GM23338 (cell line): ENCODE measurements at regions not wholly inside any gene's neighbourhood (a gene's known extent, or its start where the extent isn't known, plus 50 kb on each side); places are given as distances from the start of the nearest gene placed in this dataset.

Experiments
- ATAC-seq: fragments of 200-7000 bp; cut with Tn5 transposase; 3 replicates; pipeline ENCODE4 v1.9.1; 2020
- DNase-seq: peaks from one replicate; pipeline ENCODE4 v3.0.0-alpha.2; 2015; ENCODE audit warnings: low spot score
- H2AFZ ChIP-seq: fragments of 200-600 bp; sonication (generic); 2 replicates; pipeline ENCODE4 v1.8.0; 2016; ENCODE audit warnings: antibody characterized with exemption, mild to moderate bottlenecking, moderate library complexity
- H3F3A ChIP-seq: fragments of 200-600 bp; sonication (generic); replicated peaks from 2 replicates; pipeline ENCODE4 v1.8.0; 2017; ENCODE audit warnings: antibody characterized with exemption, mixed run types, low read depth
- H3K27ac ChIP-seq: fragments of 200-600 bp; sonication (generic); 2 replicates; pipeline ENCODE4 v1.6.1; 2016; ENCODE audit warnings: low read depth
- H3K27me3 ChIP-seq: fragments of 200-600 bp; sonication (generic); 2 replicates; pipeline ENCODE4 v1.8.0; 2016; ENCODE audit warnings: mild to moderate bottlenecking, mixed run types, moderate library complexity; ENCODE audit not compliant: insufficient read depth
- H3K36me3 ChIP-seq: fragments of 200-600 bp; sonication (generic); 2 replicates; pipeline ENCODE4 v1.8.0; 2016; ENCODE audit warnings: mild to moderate bottlenecking; ENCODE audit not compliant: insufficient read depth
- H3K4me1 ChIP-seq: fragments of 200-600 bp; sonication (generic); 2 replicates; pipeline ENCODE4 v1.8.0; 2016; ENCODE audit warnings: mild to moderate bottlenecking, moderate library complexity; ENCODE audit not compliant: insufficient read depth
- H3K4me2 ChIP-seq: fragments of 200-600 bp; sonication (generic); 2 replicates; pipeline ENCODE4 v1.7.1; 2017; ENCODE audit warnings: mixed run types
- H3K4me3 ChIP-seq: fragments of 200-600 bp; sonication (generic); 2 replicates; pipeline ENCODE4 v1.6.1; 2016; ENCODE audit warnings: mixed run types
- H3K79me2 ChIP-seq: fragments of 200-600 bp; sonication (generic); replicated peaks from 2 replicates; pipeline ENCODE4 v1.8.0; 2017; ENCODE audit warnings: mild to moderate bottlenecking; ENCODE audit not compliant: insufficient read depth
- H3K9me2 ChIP-seq: fragments of 200-600 bp; sonication (generic); 2 replicates; pipeline ENCODE4 v1.8.0; 2017; ENCODE audit not compliant: insufficient read depth
- H4K20me1 ChIP-seq: fragments of 200-600 bp; sonication (generic); replicated peaks from 2 replicates; pipeline ENCODE4 v1.8.0; 2017; ENCODE audit warnings: mild to moderate bottlenecking; ENCODE audit not compliant: insufficient read depth
- H3K27ac Mint-ChIP-seq: 2 replicates; pipeline ENCODE4 v1.8.0; 2020; ENCODE audit warnings: inconsistent platforms, mild to moderate bottlenecking, moderate library complexity, mixed read lengths
- H3K27me3 Mint-ChIP-seq: 3 replicates; pipeline ENCODE4 v1.8.0; 2022; ENCODE audit warnings: low read depth, mild to moderate bottlenecking, moderate library complexity, mixed read lengths, inconsistent platforms; ENCODE audit not compliant: insufficient read depth, poor library complexity
- H3K36me3 Mint-ChIP-seq: 3 replicates; pipeline ENCODE4 v1.8.0; 2021; ENCODE audit warnings: low read depth, mild to moderate bottlenecking, inconsistent platforms, moderate library complexity, mixed read lengths
- H3K4me1 Mint-ChIP-seq: 3 replicates; pipeline ENCODE4 v1.8.0; 2020; ENCODE audit warnings: mild to moderate bottlenecking, inconsistent platforms, mixed read lengths
- H3K4me3 Mint-ChIP-seq: 3 replicates; pipeline ENCODE4 v1.8.0; 2021; ENCODE audit warnings: moderate library complexity, mild to moderate bottlenecking, inconsistent platforms, mixed read lengths
- H3K9me3 Mint-ChIP-seq: 3 replicates; pipeline ENCODE4 v1.8.0; 2020; ENCODE audit warnings: moderate library complexity, mild to moderate bottlenecking, inconsistent platforms, mixed read lengths
- CREB1 ChIP-seq: fragments of 250-450 bp; sonication (Bioruptor Pico); IDR thresholded peaks from 2 replicates; pipeline ENCODE4 v1.5.0; 2020; ENCODE audit warnings: low read depth, mild to moderate bottlenecking, moderate library complexity
- EZH2 ChIP-seq: fragments of 200-600 bp; sonication (generic); IDR thresholded peaks from one replicate; pipeline ENCODE4 v1.8.0; 2017; ENCODE audit warnings: antibody characterized with exemption, mild to moderate bottlenecking, low read depth; ENCODE audit not compliant: unreplicated experiment
- NANOG ChIP-seq: IDR thresholded peaks from 2 replicates; pipeline ENCODE4 v1.6.1; 2016; ENCODE audit warnings: antibody characterized with exemption, borderline replicate concordance
- POLR2AphosphoS5 ChIP-seq: IDR thresholded peaks from 2 replicates; pipeline ENCODE4 v1.6.1; 2016; ENCODE audit warnings: antibody characterized with exemption, low read depth
- ZNF114 ChIP-seq: fragments of 250-450 bp; sonication (Bioruptor Pico); IDR thresholded peaks from 2 replicates; pipeline ENCODE4 v1.5.0; 2020; ENCODE audit warnings: mild to moderate bottlenecking, moderate library complexity
- TF ChIP-seq, protein P1 (sequence below): IDR thresholded peaks from one replicate; pipeline ENCODE4 v1.6.1; 2018; ENCODE audit warnings: antibody characterized with exemption; ENCODE audit not compliant: unreplicated experiment
- TF ChIP-seq, protein P2 (sequence below): fragments of 250-450 bp; sonication (Bioruptor Pico); IDR thresholded peaks from 2 replicates; pipeline ENCODE4 v1.5.0; 2020; ENCODE audit warnings: mild to moderate bottlenecking, moderate library complexity

DNA sequence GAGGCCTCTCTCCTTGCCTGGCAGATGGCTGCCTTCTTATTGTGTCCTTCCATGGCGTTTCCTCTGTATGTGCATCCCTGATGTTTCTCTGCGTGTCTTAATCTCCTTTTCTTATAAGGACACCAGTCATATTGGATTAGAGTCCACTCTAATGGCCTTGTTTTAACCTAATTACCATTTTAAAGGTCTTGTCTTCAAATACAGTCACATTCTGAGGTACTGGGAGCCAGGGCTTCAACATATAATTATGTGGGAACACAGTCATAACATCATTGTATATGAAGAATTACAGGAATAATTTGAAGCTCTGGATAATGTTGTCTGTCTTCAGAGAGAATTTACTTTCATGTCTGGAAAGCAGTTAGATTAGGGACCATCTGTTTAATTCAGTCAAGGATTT is 56.4 kb upstream of the PTGFR start (continued):
- TF ChIP-seq, protein P1, sequence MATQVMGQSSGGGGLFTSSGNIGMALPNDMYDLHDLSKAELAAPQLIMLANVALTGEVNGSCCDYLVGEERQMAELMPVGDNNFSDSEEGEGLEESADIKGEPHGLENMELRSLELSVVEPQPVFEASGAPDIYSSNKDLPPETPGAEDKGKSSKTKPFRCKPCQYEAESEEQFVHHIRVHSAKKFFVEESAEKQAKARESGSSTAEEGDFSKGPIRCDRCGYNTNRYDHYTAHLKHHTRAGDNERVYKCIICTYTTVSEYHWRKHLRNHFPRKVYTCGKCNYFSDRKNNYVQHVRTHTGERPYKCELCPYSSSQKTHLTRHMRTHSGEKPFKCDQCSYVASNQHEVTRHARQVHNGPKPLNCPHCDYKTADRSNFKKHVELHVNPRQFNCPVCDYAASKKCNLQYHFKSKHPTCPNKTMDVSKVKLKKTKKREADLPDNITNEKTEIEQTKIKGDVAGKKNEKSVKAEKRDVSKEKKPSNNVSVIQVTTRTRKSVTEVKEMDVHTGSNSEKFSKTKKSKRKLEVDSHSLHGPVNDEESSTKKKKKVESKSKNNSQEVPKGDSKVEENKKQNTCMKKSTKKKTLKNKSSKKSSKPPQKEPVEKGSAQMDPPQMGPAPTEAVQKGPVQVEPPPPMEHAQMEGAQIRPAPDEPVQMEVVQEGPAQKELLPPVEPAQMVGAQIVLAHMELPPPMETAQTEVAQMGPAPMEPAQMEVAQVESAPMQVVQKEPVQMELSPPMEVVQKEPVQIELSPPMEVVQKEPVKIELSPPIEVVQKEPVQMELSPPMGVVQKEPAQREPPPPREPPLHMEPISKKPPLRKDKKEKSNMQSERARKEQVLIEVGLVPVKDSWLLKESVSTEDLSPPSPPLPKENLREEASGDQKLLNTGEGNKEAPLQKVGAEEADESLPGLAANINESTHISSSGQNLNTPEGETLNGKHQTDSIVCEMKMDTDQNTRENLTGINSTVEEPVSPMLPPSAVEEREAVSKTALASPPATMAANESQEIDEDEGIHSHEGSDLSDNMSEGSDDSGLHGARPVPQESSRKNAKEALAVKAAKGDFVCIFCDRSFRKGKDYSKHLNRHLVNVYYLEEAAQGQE, result no peak
- no peak for TF ChIP-seq EZH2

DNA sequence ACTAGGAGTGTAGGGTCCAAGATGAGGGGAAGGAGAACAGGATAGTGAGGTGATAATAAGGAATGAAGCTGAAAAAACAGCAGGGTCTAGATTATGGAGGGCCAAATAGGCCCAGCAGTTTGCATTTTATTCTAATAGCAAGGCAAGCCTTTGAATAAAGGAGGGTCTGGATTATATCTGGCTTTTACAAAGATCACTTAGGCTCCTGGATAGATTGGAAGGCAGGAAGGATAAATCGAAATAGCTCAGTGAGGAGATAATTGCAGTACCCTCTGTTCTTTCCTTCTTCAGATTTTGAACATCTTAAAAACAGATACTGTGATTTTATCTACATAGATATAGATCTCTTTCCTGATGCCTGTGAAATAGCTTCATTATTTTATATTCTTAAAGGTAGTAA is 53.8 kb upstream of the PTGFR start:
- no peak overlapping the region for H3K4me3 ChIP-seq
- Mint-ChIP-seq H3K4me1 (peaks cover 9% of the 10 kb centered on the region), H3K9me3 (peaks cover 3% of the 10 kb centered on the region; the same call in 2 of the 3 replicates), H3K27ac (peak overlapping the region; percentile 32; the same call in 1 of the 2 replicates), H3K36me3 (no peaks in the 10 kb centered on the region; the same call in 2 of the 3 replicates), H3K4me3 (no peak overlapping the region), H3K27me3 (no peaks in the 10 kb centered on the region)
- no peak overlapping the region for H2AFZ ChIP-seq
- H3K4me2 ChIP-seq, result 0 out of 2 replicates have a peak overlapping the region, but pooled peaks have one; percentile 10
- no peaks in the 10 kb centered on the region; the same call in 1 of the 2 replicates for H3K9me2 ChIP-seq
- TF ChIP-seq ZNF114 (CRISPR knock-in tag) (no peak), NANOG (no peak), CREB1 (no peak), POLR2AphosphoS5 (no peak)
- TF ChIP-seq, protein P2, sequence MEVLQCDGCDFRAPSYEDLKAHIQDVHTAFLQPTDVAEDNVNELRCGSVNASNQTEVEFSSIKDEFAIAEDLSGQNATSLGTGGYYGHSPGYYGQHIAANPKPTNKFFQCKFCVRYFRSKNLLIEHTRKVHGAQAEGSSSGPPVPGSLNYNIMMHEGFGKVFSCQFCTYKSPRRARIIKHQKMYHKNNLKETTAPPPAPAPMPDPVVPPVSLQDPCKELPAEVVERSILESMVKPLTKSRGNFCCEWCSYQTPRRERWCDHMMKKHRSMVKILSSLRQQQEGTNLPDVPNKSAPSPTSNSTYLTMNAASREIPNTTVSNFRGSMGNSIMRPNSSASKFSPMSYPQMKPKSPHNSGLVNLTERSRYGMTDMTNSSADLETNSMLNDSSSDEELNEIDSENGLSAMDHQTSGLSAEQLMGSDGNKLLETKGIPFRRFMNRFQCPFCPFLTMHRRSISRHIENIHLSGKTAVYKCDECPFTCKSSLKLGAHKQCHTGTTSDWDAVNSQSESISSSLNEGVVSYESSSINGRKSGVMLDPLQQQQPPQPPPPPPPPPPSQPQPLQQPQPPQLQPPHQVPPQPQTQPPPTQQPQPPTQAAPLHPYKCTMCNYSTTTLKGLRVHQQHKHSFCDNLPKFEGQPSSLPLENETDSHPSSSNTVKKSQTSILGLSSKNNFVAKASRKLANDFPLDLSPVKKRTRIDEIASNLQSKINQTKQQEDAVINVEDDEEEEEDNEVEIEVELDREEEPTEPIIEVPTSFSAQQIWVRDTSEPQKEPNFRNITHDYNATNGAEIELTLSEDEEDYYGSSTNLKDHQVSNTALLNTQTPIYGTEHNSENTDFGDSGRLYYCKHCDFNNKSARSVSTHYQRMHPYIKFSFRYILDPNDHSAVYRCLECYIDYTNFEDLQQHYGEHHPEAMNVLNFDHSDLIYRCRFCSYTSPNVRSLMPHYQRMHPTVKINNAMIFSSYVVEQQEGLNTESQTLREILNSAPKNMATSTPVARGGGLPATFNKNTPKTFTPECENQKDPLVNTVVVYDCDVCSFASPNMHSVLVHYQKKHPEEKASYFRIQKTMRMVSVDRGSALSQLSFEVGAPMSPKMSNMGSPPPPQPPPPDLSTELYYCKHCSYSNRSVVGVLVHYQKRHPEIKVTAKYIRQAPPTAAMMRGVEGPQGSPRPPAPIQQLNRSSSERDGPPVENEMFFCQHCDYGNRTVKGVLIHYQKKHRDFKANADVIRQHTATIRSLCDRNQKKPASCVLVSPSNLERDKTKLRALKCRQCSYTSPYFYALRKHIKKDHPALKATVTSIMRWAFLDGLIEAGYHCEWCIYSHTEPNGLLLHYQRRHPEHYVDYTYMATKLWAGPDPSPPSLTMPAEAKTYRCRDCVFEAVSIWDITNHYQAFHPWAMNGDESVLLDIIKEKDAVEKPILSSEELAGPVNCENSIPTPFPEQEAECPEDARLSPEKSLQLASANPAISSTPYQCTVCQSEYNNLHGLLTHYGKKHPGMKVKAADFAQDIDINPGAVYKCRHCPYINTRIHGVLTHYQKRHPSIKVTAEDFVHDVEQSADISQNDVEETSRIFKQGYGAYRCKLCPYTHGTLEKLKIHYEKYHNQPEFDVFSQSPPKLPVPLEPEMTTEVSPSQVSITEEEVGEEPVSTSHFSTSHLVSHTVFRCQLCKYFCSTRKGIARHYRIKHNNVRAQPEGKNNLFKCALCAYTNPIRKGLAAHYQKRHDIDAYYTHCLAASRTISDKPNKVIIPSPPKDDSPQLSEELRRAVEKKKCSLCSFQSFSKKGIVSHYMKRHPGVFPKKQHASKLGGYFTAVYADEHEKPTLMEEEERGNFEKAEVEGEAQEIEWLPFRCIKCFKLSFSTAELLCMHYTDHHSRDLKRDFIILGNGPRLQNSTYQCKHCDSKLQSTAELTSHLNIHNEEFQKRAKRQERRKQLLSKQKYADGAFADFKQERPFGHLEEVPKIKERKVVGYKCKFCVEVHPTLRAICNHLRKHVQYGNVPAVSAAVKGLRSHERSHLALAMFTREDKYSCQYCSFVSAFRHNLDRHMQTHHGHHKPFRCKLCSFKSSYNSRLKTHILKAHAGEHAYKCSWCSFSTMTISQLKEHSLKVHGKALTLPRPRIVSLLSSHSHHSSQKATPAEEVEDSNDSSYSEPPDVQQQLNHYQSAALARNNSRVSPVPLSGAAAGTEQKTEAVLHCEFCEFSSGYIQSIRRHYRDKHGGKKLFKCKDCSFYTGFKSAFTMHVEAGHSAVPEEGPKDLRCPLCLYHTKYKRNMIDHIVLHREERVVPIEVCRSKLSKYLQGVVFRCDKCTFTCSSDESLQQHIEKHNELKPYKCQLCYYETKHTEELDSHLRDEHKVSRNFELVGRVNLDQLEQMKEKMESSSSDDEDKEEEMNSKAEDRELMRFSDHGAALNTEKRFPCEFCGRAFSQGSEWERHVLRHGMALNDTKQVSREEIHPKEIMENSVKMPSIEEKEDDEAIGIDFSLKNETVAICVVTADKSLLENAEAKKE (CRISPR knock-in tag), result no peak
- H3K36me3 ChIP-seq, result no peaks in the 10 kb centered on the region
- H4K20me1 ChIP-seq, result no peaks in the 10 kb centered on the region; the same call in 1 of the 2 replicates
- ATAC-seq (no peak), DNase-seq (no peak)
- no peaks in the 10 kb centered on the region for H3K79me2 ChIP-seq
- peaks cover 14% of the 10 kb centered on the region; the same call in 1 of the 2 replicates for H3K4me1 ChIP-seq
- H3K27me3 ChIP-seq, result no peaks in the 10 kb centered on the region
- no peak overlapping the region for H3K27ac ChIP-seq
- no peaks in the 10 kb centered on the region for H3F3A ChIP-seq
